Fibroblast of skin of back (primary cell): ENCODE measurements at regions not wholly inside any gene's neighbourhood (a gene's known extent, or its start where the extent isn't known, plus 50 kb on each side); places are given as distances from the start of the nearest gene placed in this dataset.
A peak's percentile ranks its signal among the peaks of the same experiment; 100 is the strongest.

Experiments
- DNase-seq: peaks from one replicate; pipeline ENCODE4 v3.0.0-alpha.2; 2013

GRCh38 chr16:86889974-86890373, 311.6 kb downstream of the FOXL1 start:
- DNase-seq = no peak

GRCh38 chr16:86891121-86891520, 312.8 kb downstream of the FOXL1 start:
- no peak for DNase-seq

- DNase-seq = no peak
Observed at GRCh38 chr16:86891631-86892030, 313.3 kb downstream of the FOXL1 start.

GRCh38 chr16:86892509-86892908, 314.2 kb downstream of the FOXL1 start:
- no peak for DNase-seq

- DNase-seq = no peak
Observed at GRCh38 chr16:86893506-86893905, 315.2 kb downstream of the FOXL1 start.

GRCh38 chr16:86894029-86894567, 315.7 kb downstream of the FOXL1 start:
- no peak for DNase-seq

- no peak for DNase-seq
Observed at GRCh38 chr16:86894925-86895324, 316.6 kb downstream of the FOXL1 start.

- DNase-seq = no peak
Observed at GRCh38 chr16:86895606-86896005, 317.3 kb downstream of the FOXL1 start.

- no peak for DNase-seq
Observed at GRCh38 chr16:86896976-86897375, 318.6 kb downstream of the FOXL1 start.

GRCh38 chr16:86897486-86897885, 319.1 kb downstream of the FOXL1 start:
- no peak for DNase-seq

- DNase-seq = no peak
Observed at GRCh38 chr16:86898386-86898785, 320.0 kb downstream of the FOXL1 start.

GRCh38 chr16:86899151-86899550, 320.8 kb downstream of the FOXL1 start:
- DNase-seq = peak; percentile 27

GRCh38 chr16:86899757-86900156, 321.4 kb downstream of the FOXL1 start:
- peak; percentile 81 for DNase-seq

GRCh38 chr16:86901483-86901882, 323.1 kb downstream of the FOXL1 start:
- DNase-seq = peak; percentile 43

GRCh38 chr16:86902656-86903001, 324.3 kb downstream of the FOXL1 start:
- DNase-seq = no peak

- no peak for DNase-seq
Observed at GRCh38 chr16:86903068-86903467, 324.7 kb downstream of the FOXL1 start.

GRCh38 chr16:86905302-86905701, 327.0 kb downstream of the FOXL1 start:
- DNase-seq = no peak

GRCh38 chr16:86906623-86907022, 328.3 kb downstream of the FOXL1 start:
- no peak for DNase-seq

GRCh38 chr16:86909359-86910160, 331.2 kb downstream of the FOXL1 start:
- DNase-seq = no peak

GRCh38 chr16:86910161-86910769, 331.9 kb downstream of the FOXL1 start:
- DNase-seq = peak; percentile 23

GRCh38 chr16:86911437-86911958, 333.1 kb downstream of the FOXL1 start:
- no peak for DNase-seq

GRCh38 chr16:86913886-86914285, 335.5 kb downstream of the FOXL1 start:
- DNase-seq = no peak

GRCh38 chr16:86914876-86915717, 336.7 kb downstream of the FOXL1 start:
- peak; percentile 17 for DNase-seq
